Peyer's patch (tissue), 4 donors: ENCODE measurements at regions not wholly inside any gene's neighbourhood (a gene's known extent, or its start where the extent isn't known, plus 50 kb on each side); places are given as distances from the start of the nearest gene placed in this dataset.

Experiments used
- DNase-seq, 3 donors: peaks; one replicate each; pipeline ENCODE4 v3.0.0-alpha.2; 2017 to 2019
- H3K27ac ChIP-seq, 4 donors: fragments of 200-600 bp; sonication (generic); one replicate each; pipeline ENCODE4 v1.5.1; 2016 to 2019
- H3K27me3 ChIP-seq, 2 donors: fragments of 200-600 bp; sonication (generic); one replicate each; pipeline ENCODE4 v1.5.1; 2019
- H3K36me3 ChIP-seq, 3 donors: fragments of 200-600 bp; sonication (generic); one replicate each; pipeline ENCODE4 v1.5.1; 2016 to 2019
- H3K4me1 ChIP-seq, 4 donors: fragments of 200-600 bp; sonication (generic); one replicate each; pipeline ENCODE4 v1.5.1; 2016 to 2019
- H3K4me3 ChIP-seq, 4 donors: fragments of 200-600 bp; sonication (generic); 1 replicate in 3 of 4; 2 replicates in 1 of 4; pipeline ENCODE4 v1.5.1; 2016 to 2019; ENCODE audit warnings: mild to moderate bottlenecking in 1 of 4
- H3K9me3 ChIP-seq, 4 donors: fragments of 200-600 bp; sonication (generic); one replicate each; pipeline ENCODE4 v1.5.1; 2016 to 2019; ENCODE audit warnings: mild to moderate bottlenecking in 1 of 4
- POLR2A ChIP-seq, 2 donors: fragments of 450-650 bp; IDR thresholded peaks; one replicate each; pipeline ENCODE4 v1.5.1; 2017; ENCODE audit warnings: antibody characterized with exemption in 2 of 2, mild to moderate bottlenecking in 2 of 2, moderate library complexity in 2 of 2
- TF ChIP-seq, protein P1 (sequence below), 6 experiments: fragments of 450-650 bp in 4 of 6; fragments of 200-600 bp in 2 of 6; sonication (generic) in 1 of 6; IDR thresholded peaks; one replicate each; pipeline ENCODE4 v1.5.1; 2017 to 2019; ENCODE audit warnings: antibody characterized with exemption in 6 of 6, mild to moderate bottlenecking in 3 of 6, moderate library complexity in 1 of 6

DNA sequence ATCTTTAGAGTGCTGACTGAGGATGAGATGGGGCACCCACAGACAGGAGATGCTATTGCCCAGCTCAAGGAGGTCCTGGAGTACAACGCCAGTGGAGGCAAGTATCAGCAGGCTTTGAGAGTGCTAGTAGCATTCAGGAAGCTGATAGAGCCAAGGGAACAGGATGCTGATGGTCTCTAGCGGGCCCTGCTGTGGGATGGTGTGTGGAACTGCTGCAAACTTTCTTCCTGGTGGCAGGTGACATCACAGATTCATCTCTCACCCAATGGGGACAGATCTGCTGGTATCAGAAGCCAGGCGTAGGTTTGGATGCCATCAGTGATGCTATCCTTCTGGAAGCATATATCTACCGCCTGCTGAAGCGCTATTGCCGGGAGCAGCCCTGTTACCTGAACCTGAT lies 609.8 kb upstream of the NCAM2 start:
- TF ChIP-seq, protein P1, sequence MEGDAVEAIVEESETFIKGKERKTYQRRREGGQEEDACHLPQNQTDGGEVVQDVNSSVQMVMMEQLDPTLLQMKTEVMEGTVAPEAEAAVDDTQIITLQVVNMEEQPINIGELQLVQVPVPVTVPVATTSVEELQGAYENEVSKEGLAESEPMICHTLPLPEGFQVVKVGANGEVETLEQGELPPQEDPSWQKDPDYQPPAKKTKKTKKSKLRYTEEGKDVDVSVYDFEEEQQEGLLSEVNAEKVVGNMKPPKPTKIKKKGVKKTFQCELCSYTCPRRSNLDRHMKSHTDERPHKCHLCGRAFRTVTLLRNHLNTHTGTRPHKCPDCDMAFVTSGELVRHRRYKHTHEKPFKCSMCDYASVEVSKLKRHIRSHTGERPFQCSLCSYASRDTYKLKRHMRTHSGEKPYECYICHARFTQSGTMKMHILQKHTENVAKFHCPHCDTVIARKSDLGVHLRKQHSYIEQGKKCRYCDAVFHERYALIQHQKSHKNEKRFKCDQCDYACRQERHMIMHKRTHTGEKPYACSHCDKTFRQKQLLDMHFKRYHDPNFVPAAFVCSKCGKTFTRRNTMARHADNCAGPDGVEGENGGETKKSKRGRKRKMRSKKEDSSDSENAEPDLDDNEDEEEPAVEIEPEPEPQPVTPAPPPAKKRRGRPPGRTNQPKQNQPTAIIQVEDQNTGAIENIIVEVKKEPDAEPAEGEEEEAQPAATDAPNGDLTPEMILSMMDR (IDR thresholded peaks at IDR 0.05) = no peak
- no peak for TF ChIP-seq POLR2A (IDR thresholded peaks at IDR 0.05)
- Histone ChIP-seq H3K27me3 (no peaks in the 10 kb centered on the region), H3K9me3 (no peaks in the 10 kb centered on the region), H3K4me1 (no peaks in the 10 kb centered on the region), H3K36me3 (no peaks in the 10 kb centered on the region), H3K27ac (no peak overlapping the region), H3K4me3 (no peak overlapping the region)
- DNase-seq = no peak

GRCh38 chr21:20396798-20397197 lies 601.4 kb upstream of the NCAM2 start:
- no peaks in the 10 kb centered on the region for H3K36me3 ChIP-seq
- no peak for DNase-seq
- H3K27me3 ChIP-seq = no peaks in the 10 kb centered on the region
- no peak overlapping the region for H3K4me3 ChIP-seq
- TF ChIP-seq, protein P1 (IDR thresholded peaks at IDR 0.05) = no peak
- TF ChIP-seq POLR2A (IDR thresholded peaks at IDR 0.05) = no peak
- no peak overlapping the region for H3K27ac ChIP-seq
- peaks cover 0 to 9% (median 0%) of the 10 kb centered on the region in 4 donors for H3K9me3 ChIP-seq
- no peaks in the 10 kb centered on the region for H3K4me1 ChIP-seq

GRCh38 chr21:20404915-20405314 lies 593.3 kb upstream of the NCAM2 start:
- no peak for DNase-seq
- H3K4me1 ChIP-seq = no peaks in the 10 kb centered on the region
- TF ChIP-seq, protein P1 (IDR thresholded peaks at IDR 0.05) = no peak
- no peak for TF ChIP-seq POLR2A (IDR thresholded peaks at IDR 0.05)
- no peaks in the 10 kb centered on the region for H3K9me3 ChIP-seq
- no peak overlapping the region for H3K27ac ChIP-seq
- no peak overlapping the region for H3K4me3 ChIP-seq
- H3K27me3 ChIP-seq = no peaks in the 10 kb centered on the region
- H3K36me3 ChIP-seq = no peaks in the 10 kb centered on the region

DNA sequence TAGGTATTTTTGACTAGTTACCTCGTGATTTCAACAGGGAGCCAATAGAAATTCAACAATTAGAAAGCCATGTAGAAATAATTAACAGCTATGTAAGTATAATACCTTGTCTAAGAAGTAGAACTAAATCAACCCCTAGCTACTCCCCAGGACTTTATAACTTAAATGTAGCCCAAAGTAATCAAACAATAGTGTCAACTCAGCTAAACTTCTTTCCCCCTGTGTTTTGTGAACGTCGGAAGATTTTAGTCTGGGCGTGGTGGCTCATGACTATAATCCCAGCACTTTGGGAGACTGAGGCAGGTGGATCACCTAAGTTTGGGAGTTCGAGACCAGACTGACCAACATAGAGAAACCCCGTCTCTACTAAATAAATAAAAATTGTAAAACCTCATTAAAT lies 579.9 kb upstream of the NCAM2 start:
- no peak overlapping the region for H3K27ac ChIP-seq
- H3K36me3 ChIP-seq = no peaks in the 10 kb centered on the region
- H3K9me3 ChIP-seq = no peaks in the 10 kb centered on the region
- H3K27me3 ChIP-seq = no peaks in the 10 kb centered on the region
- no peak overlapping the region for H3K4me3 ChIP-seq
- no peaks in the 10 kb centered on the region for H3K4me1 ChIP-seq
- TF ChIP-seq, protein P1 (IDR thresholded peaks at IDR 0.05) = no peak
- no peak for TF ChIP-seq POLR2A (IDR thresholded peaks at IDR 0.05)
- DNase-seq = no peak

DNA sequence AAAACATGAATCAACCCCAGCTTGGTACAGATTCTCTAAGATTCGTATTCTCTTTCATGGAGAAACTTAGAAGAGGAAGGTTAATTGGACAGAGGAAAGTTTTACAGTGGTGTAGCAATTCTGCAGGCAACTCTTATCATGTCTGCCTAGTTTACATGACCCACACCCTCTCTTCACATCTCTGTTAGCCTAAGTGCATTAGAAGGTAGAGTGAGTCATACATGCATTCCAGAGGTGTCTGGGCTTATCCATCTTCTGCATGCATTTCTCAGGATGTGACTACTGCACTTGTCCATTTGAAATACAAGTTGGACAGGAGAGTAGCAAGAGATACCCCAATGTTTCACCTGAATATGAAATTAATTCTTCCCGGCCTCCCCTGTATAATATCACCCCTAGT lies 578.4 kb upstream of the NCAM2 start:
- Histone ChIP-seq H3K4me1 (no peaks in the 10 kb centered on the region), H3K4me3 (no peak overlapping the region), H3K27ac (no peak overlapping the region), H3K27me3 (no peaks in the 10 kb centered on the region), H3K36me3 (no peaks in the 10 kb centered on the region), H3K9me3 (no peaks in the 10 kb centered on the region)
- DNase-seq = no peak
- no peak for TF ChIP-seq POLR2A (IDR thresholded peaks at IDR 0.05)
- TF ChIP-seq, protein P1 (IDR thresholded peaks at IDR 0.05) = no peak

DNA sequence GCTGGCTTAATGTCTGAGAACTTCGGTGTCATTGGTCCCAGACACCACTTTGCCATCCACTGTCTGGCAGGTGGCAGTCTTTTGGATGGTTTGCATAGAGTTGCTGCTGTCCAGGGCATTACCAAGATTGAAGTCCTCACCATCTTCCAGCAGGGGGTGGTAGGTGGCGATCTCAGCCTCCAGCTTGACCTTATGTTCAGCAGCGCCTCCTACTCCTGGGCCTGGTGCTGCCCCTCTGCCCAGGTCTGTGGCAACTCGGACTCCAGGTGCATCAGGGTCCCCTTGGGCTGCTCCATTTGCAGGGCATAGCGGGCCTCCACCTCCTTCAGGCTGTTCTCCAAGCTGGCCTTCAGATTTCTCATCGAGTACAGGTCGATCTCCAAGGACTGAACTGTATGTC lies 573.3 kb upstream of the NCAM2 start:
- Histone ChIP-seq H3K27me3 (no peaks in the 10 kb centered on the region), H3K27ac (no peak overlapping the region), H3K36me3 (no peaks in the 10 kb centered on the region), H3K4me3 (no peak overlapping the region), H3K9me3 (no peaks in the 10 kb centered on the region), H3K4me1 (no peaks in the 10 kb centered on the region)
- no peak for DNase-seq
- TF ChIP-seq, protein P1 (IDR thresholded peaks at IDR 0.05) = no peak
- TF ChIP-seq POLR2A (IDR thresholded peaks at IDR 0.05) = no peak
